Mesothelial cell of epicardium (in vitro differentiated cells): ENCODE measurements at regions not wholly inside any gene's neighbourhood (a gene's known extent, or its start where the extent isn't known, plus 50 kb on each side); places are given as distances from the start of the nearest gene placed in this dataset.

ENCODE experiments used
- DNase-seq, 2 experiments: peaks; one replicate each; pipeline ENCODE4 v3.0.0; 2021; ENCODE audit warnings: low spot score in 2 of 2; ENCODE audit not compliant: unreplicated experiment in 2 of 2
- H3K27ac Mint-ChIP-seq: 2 replicates; pipeline ENCODE4 v1.8.0; 2021; ENCODE audit warnings: mixed read lengths
- H3K27me3 Mint-ChIP-seq: 2 replicates; pipeline ENCODE4 v1.8.0; 2021; ENCODE audit warnings: low read depth, mixed read lengths
- H3K36me3 Mint-ChIP-seq: 2 replicates; pipeline ENCODE4 v1.8.0; 2021; ENCODE audit warnings: mixed read lengths
- H3K4me1 Mint-ChIP-seq: 2 replicates; pipeline ENCODE4 v1.8.0; 2021; ENCODE audit warnings: mixed read lengths
- H3K4me3 Mint-ChIP-seq: 2 replicates; pipeline ENCODE4 v1.8.0; 2021; ENCODE audit warnings: mild to moderate bottlenecking, moderate library complexity, mixed read lengths
- H3K9me3 Mint-ChIP-seq: 2 replicates; pipeline ENCODE4 v1.8.0; 2021; ENCODE audit warnings: mixed read lengths
- CTCF ChIP-seq: fragments of 200-600 bp; sonication (generic); IDR thresholded peaks from one replicate; pipeline ENCODE4 v1.5.0; 2021; ENCODE audit warnings: antibody characterized with exemption; ENCODE audit not compliant: unreplicated experiment

- Mint-ChIP-seq H3K4me3 (no peak overlapping the region), H3K27me3 (peaks cover 6% of the 10 kb centered on the region), H3K4me1 (no peaks in the 10 kb centered on the region), H3K36me3 (no peaks in the 10 kb centered on the region), H3K27ac (no peak overlapping the region), H3K9me3 (no peaks in the 10 kb centered on the region)
- DNase-seq, result no peak
- no peak for TF ChIP-seq CTCF
These were observed 996.2 kb downstream of the AMY1C start for GRCh38 chr1:104745875-104746274.

- TF ChIP-seq CTCF, result no peak
- Mint-ChIP-seq H3K36me3 (no peaks in the 10 kb centered on the region), H3K9me3 (no peaks in the 10 kb centered on the region), H3K4me3 (no peak overlapping the region), H3K27me3 (peaks cover 6% of the 10 kb centered on the region), H3K27ac (no peak overlapping the region), H3K4me1 (no peaks in the 10 kb centered on the region)
- DNase-seq, result no peak
These were observed 997.3 kb downstream of the AMY1C start for GRCh38 chr1:104746994-104747393.

GRCh38 chr1:104760017-104760416, 1010.3 kb downstream of the AMY1C start:
- no peak for TF ChIP-seq CTCF
- no peak overlapping the region for H3K4me3 Mint-ChIP-seq
- no peak for DNase-seq
- no peaks in the 10 kb centered on the region for H3K36me3 Mint-ChIP-seq
- H3K9me3 Mint-ChIP-seq, result no peaks in the 10 kb centered on the region
- H3K27me3 Mint-ChIP-seq, result peaks cover 5% of the 10 kb centered on the region
- no peak overlapping the region for H3K27ac Mint-ChIP-seq
- H3K4me1 Mint-ChIP-seq, result peaks cover 1% of the 10 kb centered on the region

- TF ChIP-seq CTCF, result no peak
- Mint-ChIP-seq H3K9me3 (no peaks in the 10 kb centered on the region), H3K36me3 (no peaks in the 10 kb centered on the region), H3K4me3 (no peak overlapping the region), H3K4me1 (peaks cover 4% of the 10 kb centered on the region), H3K27me3 (peaks cover 5% of the 10 kb centered on the region), H3K27ac (no peak overlapping the region)
- no peak for DNase-seq
These were observed 1012.4 kb downstream of the AMY1C start for GRCh38 chr1:104761961-104762570.

GRCh38 chr1:104765085-104765484, 1015.4 kb downstream of the AMY1C start:
- H3K36me3 Mint-ChIP-seq, result no peaks in the 10 kb centered on the region
- TF ChIP-seq CTCF, result no peak
- DNase-seq, result no peak
- H3K9me3 Mint-ChIP-seq, result no peaks in the 10 kb centered on the region
- H3K27me3 Mint-ChIP-seq, result peaks cover 5% of the 10 kb centered on the region
- H3K4me3 Mint-ChIP-seq, result no peak overlapping the region
- peaks cover 4% of the 10 kb centered on the region for H3K4me1 Mint-ChIP-seq
- no peak overlapping the region for H3K27ac Mint-ChIP-seq

- no peak for TF ChIP-seq CTCF
- Mint-ChIP-seq H3K27ac (no peak overlapping the region), H3K36me3 (no peaks in the 10 kb centered on the region), H3K9me3 (no peaks in the 10 kb centered on the region), H3K27me3 (peaks cover 5% of the 10 kb centered on the region), H3K4me3 (no peak overlapping the region), H3K4me1 (peaks cover 4% of the 10 kb centered on the region)
- DNase-seq, result no peak
These were observed 1018.8 kb downstream of the AMY1C start for GRCh38 chr1:104768466-104768865.
